Stomach (tissue), 4 donors: ENCODE measurements at regions not wholly inside any gene's neighbourhood (a gene's known extent, or its start where the extent isn't known, plus 50 kb on each side); places are given as distances from the start of the nearest gene placed in this dataset.

Experiments
- CTCF ChIP-seq, 7 experiments: fragments of 450-650 bp in 4 of 7; fragments of 200-600 bp in 3 of 7; sonication (generic) in 3 of 7; IDR thresholded peaks; one replicate each; pipeline ENCODE4 v1.5.1; 2016 to 2019; ENCODE audit warnings: antibody characterized with exemption in 7 of 7, control low read depth in 2 of 7, mild to moderate bottlenecking in 1 of 7
- EP300 ChIP-seq: sonication (generic); formaldehyde crosslinking; IDR thresholded peaks from one replicate; pipeline ENCODE4 v1.6.1; 2017; ENCODE audit warnings: antibody characterized with exemption
- POLR2AphosphoS5 ChIP-seq, 3 donors: sonication (generic); formaldehyde crosslinking; IDR thresholded peaks; one replicate each; pipeline ENCODE4 v1.6.1; 2016; ENCODE audit warnings: antibody characterized with exemption in 3 of 3

- TF ChIP-seq CTCF (IDR thresholded peaks at IDR 0.05) = no peak
- TF ChIP-seq POLR2AphosphoS5 (IDR thresholded peaks at IDR 0.05) = no peak
- no peak for TF ChIP-seq EP300
Observed at GRCh38 chr10:78963074-78964034, 105.4 kb upstream of the ZMIZ1 start.
